Lower leg skin (tissue), 3 donors: ENCODE measurements at regions not wholly inside any gene's neighbourhood (a gene's known extent, or its start where the extent isn't known, plus 50 kb on each side); places are given as distances from the start of the nearest gene placed in this dataset.

ENCODE experiments used
- CTCF ChIP-seq, 3 donors: fragments of 450-650 bp; IDR thresholded peaks; one replicate each; pipeline ENCODE4 v1.5.1; 2016; ENCODE audit warnings: antibody characterized with exemption in 3 of 3, mild to moderate bottlenecking in 3 of 3, moderate library complexity in 2 of 3
- POLR2A ChIP-seq, 2 donors: fragments of 450-650 bp; IDR thresholded peaks; one replicate each; pipeline ENCODE4 v1.6.1; 2016 to 2017; ENCODE audit warnings: antibody characterized with exemption in 2 of 2, mild to moderate bottlenecking in 1 of 2, moderate library complexity in 1 of 2

- TF ChIP-seq CTCF (IDR thresholded peaks at IDR 0.05) (no peak), POLR2A (IDR thresholded peaks at IDR 0.05) (no peak)
Observed at GRCh38 chr20:48557380-48557779, 270.4 kb downstream of the PREX1 start.
